ENCODE measurements at regions not wholly inside any gene's neighbourhood (a gene's known extent, or its start where the extent isn't known, plus 50 kb on each side); places are given as distances from the start of the nearest gene placed in this dataset.
"Not testable (repeated sequence)": the region's sequence is repeated elsewhere in the genome, so short reads cannot be mapped to it uniquely, and the experiment has no call there.

GRCh38 chr4:27692158-27692557 is 831.5 kb downstream of the STIM2 start:
- Mint-ChIP-seq H3K9me3 (no peaks in the 10 kb centered on the region), H3K27me3 (no peaks in the 10 kb centered on the region), H3K27ac (no peak overlapping the region), H3K4me1 (ENCODE audit: low read depth) (no peaks in the 10 kb centered on the region), H3K4me3 (no peak overlapping the region), H3K36me3 (ENCODE audit: low read depth) (no peaks in the 10 kb centered on the region)
- intact Hi-C loops (cut with micrococcal nuclease), result no loop called here

GRCh38 chr4:27692868-27693634 is 832.4 kb downstream of the STIM2 start:
- no peaks in the 10 kb centered on the region for H3K4me1 Mint-ChIP-seq (ENCODE audit: low read depth)
- no peak overlapping the region for H3K27ac Mint-ChIP-seq
- no peaks in the 10 kb centered on the region for H3K27me3 Mint-ChIP-seq
- intact Hi-C loops (cut with micrococcal nuclease), result no loop called here
- H3K9me3 Mint-ChIP-seq, result no peaks in the 10 kb centered on the region
- H3K4me3 Mint-ChIP-seq, result no peak overlapping the region
- H3K36me3 Mint-ChIP-seq (ENCODE audit: low read depth), result no peaks in the 10 kb centered on the region

GRCh38 chr4:27696257-27696656 is 835.6 kb downstream of the STIM2 start:
- not testable (repeated sequence) for H3K27me3 Mint-ChIP-seq; H3K27ac Mint-ChIP-seq; H3K4me1 Mint-ChIP-seq (ENCODE audit: low read depth)

DNA sequence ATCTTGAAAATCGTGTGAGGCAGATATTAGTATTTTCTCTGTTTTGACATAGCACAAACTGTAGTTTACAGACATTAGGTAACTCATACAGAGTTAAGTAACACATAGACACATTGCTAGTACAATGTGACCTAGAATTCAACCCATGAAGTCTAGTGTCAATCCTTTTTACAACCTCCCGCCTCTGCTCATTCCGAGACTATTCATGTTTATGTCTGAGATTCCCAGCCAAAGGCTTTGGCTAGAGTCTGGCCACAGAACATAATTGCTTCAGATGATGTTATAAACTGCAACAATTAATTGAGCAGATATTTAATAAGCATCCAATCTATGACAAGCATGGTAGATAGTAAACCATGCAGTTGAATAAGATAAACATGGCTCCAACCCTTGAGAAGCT is 841.0 kb downstream of the STIM2 start:
- intact Hi-C loops (cut with micrococcal nuclease), result no loop called here
- Mint-ChIP-seq H3K27me3 (no peaks in the 10 kb centered on the region), H3K9me3 (no peaks in the 10 kb centered on the region), H3K4me3 (no peak overlapping the region), H3K4me1 (ENCODE audit: low read depth) (no peaks in the 10 kb centered on the region), H3K27ac (no peak overlapping the region), H3K36me3 (ENCODE audit: low read depth) (no peaks in the 10 kb centered on the region)

More at GRCh38 chr4:27696257-27696656, 835.6 kb downstream of the STIM2 start:
- intact Hi-C loops (cut with micrococcal nuclease); H3K9me3 Mint-ChIP-seq; H3K4me3 Mint-ChIP-seq; H3K36me3 Mint-ChIP-seq (ENCODE audit: low read depth): not testable (repeated sequence)

- H3K27me3 Mint-ChIP-seq, result no peaks in the 10 kb centered on the region
- H3K4me3 Mint-ChIP-seq, result no peak overlapping the region
- H3K27ac Mint-ChIP-seq, result no peak overlapping the region
- no peaks in the 10 kb centered on the region for H3K9me3 Mint-ChIP-seq
- H3K4me1 Mint-ChIP-seq (ENCODE audit: low read depth), result no peaks in the 10 kb centered on the region
- H3K36me3 Mint-ChIP-seq (ENCODE audit: low read depth), result no peaks in the 10 kb centered on the region
- intact Hi-C loops (cut with micrococcal nuclease), result no loop called here
Measured at GRCh38 chr4:27702730-27703431, 842.2 kb downstream of the STIM2 start.

GRCh38 chr4:27703771-27704170 is 843.1 kb downstream of the STIM2 start:
- intact Hi-C loops (cut with micrococcal nuclease), result no loop called here
- H3K36me3 Mint-ChIP-seq (ENCODE audit: low read depth), result no peaks in the 10 kb centered on the region
- H3K4me3 Mint-ChIP-seq, result no peak overlapping the region
- no peaks in the 10 kb centered on the region for H3K9me3 Mint-ChIP-seq
- H3K27me3 Mint-ChIP-seq, result no peaks in the 10 kb centered on the region
- H3K27ac Mint-ChIP-seq, result no peak overlapping the region
- no peaks in the 10 kb centered on the region for H3K4me1 Mint-ChIP-seq (ENCODE audit: low read depth)

- no peaks in the 10 kb centered on the region for H3K27me3 Mint-ChIP-seq
- H3K4me3 Mint-ChIP-seq, result no peak overlapping the region
- no peaks in the 10 kb centered on the region for H3K36me3 Mint-ChIP-seq (ENCODE audit: low read depth)
- H3K9me3 Mint-ChIP-seq, result no peaks in the 10 kb centered on the region
- intact Hi-C loops (cut with micrococcal nuclease), result no loop called here
- no peaks in the 10 kb centered on the region for H3K4me1 Mint-ChIP-seq (ENCODE audit: low read depth)
- no peak overlapping the region for H3K27ac Mint-ChIP-seq
Measured at GRCh38 chr4:27711041-27711440, 850.4 kb downstream of the STIM2 start.

DNA sequence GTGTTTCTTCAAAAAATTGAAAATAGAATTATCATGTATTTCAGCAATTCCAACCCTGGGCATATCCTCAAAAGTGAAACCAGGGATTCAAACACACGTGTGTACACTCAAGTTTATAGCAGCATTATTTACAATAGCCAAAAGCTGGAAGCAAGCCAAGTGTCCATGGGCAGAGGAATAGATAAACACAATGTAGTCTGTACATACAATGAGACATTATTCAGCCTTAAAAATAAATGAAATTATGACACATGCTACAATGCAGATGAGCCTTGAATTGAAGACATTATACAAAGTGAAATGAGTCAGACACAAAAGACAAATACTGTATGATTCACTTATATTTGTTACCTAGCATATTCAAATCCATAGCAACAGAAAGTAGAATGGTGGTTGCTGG is 853.4 kb downstream of the STIM2 start:
- H3K36me3 Mint-ChIP-seq (ENCODE audit: low read depth), result no peaks in the 10 kb centered on the region
- H3K27ac Mint-ChIP-seq, result no peak overlapping the region
- intact Hi-C loops (cut with micrococcal nuclease), result no loop called here
- H3K27me3 Mint-ChIP-seq, result no peaks in the 10 kb centered on the region
- no peaks in the 10 kb centered on the region for H3K4me1 Mint-ChIP-seq (ENCODE audit: low read depth)
- H3K9me3 Mint-ChIP-seq, result peaks cover 3% of the 10 kb centered on the region
- no peak overlapping the region for H3K4me3 Mint-ChIP-seq

GRCh38 chr4:27716693-27717430 is 856.2 kb downstream of the STIM2 start:
- H3K9me3 Mint-ChIP-seq, result peaks cover 15% of the 10 kb centered on the region
- intact Hi-C loops (cut with micrococcal nuclease), result no loop called here

GRCh38 chr4:27717431-27717755 is 856.8 kb downstream of the STIM2 start:
- Mint-ChIP-seq H3K4me3 (no peak overlapping the region), H3K9me3 (peaks cover 15% of the 10 kb centered on the region), H3K4me1 (ENCODE audit: low read depth) (no peaks in the 10 kb centered on the region), H3K27ac (no peak overlapping the region), H3K27me3 (no peaks in the 10 kb centered on the region), H3K36me3 (ENCODE audit: low read depth) (no peaks in the 10 kb centered on the region)
- intact Hi-C loops (cut with micrococcal nuclease), result no loop called here

More at GRCh38 chr4:27716693-27717430, 856.2 kb downstream of the STIM2 start:
- H3K4me3 Mint-ChIP-seq, result no peak overlapping the region
- H3K27ac Mint-ChIP-seq, result no peak overlapping the region
- H3K4me1 Mint-ChIP-seq (ENCODE audit: low read depth), result no peaks in the 10 kb centered on the region
- H3K36me3 Mint-ChIP-seq (ENCODE audit: low read depth), result no peaks in the 10 kb centered on the region
- no peaks in the 10 kb centered on the region for H3K27me3 Mint-ChIP-seq

GRCh38 chr4:27720010-27720766 is 859.5 kb downstream of the STIM2 start:
- H3K4me3 Mint-ChIP-seq, result no peak overlapping the region
- no peak overlapping the region for H3K27ac Mint-ChIP-seq
- intact Hi-C loops (cut with micrococcal nuclease), result no loop called here
- no peaks in the 10 kb centered on the region for H3K27me3 Mint-ChIP-seq
- no peaks in the 10 kb centered on the region for H3K36me3 Mint-ChIP-seq (ENCODE audit: low read depth)
- H3K4me1 Mint-ChIP-seq (ENCODE audit: low read depth), result no peaks in the 10 kb centered on the region
- peaks cover 15% of the 10 kb centered on the region for H3K9me3 Mint-ChIP-seq

DNA sequence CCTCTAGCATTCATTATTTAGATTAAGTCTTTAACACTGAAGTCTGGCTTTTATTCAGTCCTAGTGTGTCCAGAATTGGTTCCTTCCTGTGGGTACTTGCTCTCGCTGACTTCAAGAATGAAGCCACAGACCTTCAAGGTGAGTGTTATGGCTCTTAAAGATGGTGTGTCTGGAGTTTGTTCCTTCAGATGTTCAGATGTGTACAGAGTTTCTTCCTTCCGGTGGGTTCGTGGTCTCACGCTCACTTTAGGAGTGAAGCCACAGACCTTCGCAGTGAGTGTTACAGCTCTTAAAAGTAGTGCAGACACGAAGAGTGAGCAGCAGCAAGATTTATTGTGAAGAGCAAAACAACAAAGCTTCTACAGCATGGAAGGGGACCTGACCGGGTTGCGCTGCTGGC is 860.6 kb downstream of the STIM2 start:
- Mint-ChIP-seq H3K9me3 (peaks cover 15% of the 10 kb centered on the region), H3K4me3 (no peak overlapping the region), H3K36me3 (ENCODE audit: low read depth) (no peaks in the 10 kb centered on the region), H3K4me1 (ENCODE audit: low read depth) (no peaks in the 10 kb centered on the region), H3K27ac (no peak overlapping the region), H3K27me3 (no peaks in the 10 kb centered on the region)
- intact Hi-C loops (cut with micrococcal nuclease), result no loop called here

DNA sequence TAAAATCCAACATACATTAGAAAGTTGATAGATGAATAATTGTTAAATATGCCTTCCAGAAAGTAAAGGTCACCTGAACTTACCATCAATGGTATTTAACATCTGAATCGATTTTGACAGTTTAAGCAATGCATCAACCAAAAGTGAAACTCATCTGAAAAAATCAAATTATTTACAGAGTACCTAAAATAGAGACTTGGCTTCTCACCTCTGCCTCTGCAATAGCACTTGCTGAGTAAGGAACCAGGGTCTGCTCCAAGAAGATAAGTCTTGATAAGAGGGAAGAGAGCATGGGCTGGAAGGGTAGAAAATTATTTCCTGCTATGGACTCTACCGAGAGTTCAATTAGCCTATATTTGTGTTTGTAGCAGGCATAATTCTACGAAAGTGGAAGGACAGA is 868.3 kb downstream of the STIM2 start:
- Mint-ChIP-seq H3K9me3 (no peaks in the 10 kb centered on the region), H3K4me1 (ENCODE audit: low read depth) (no peaks in the 10 kb centered on the region), H3K4me3 (no peak overlapping the region)

DNA sequence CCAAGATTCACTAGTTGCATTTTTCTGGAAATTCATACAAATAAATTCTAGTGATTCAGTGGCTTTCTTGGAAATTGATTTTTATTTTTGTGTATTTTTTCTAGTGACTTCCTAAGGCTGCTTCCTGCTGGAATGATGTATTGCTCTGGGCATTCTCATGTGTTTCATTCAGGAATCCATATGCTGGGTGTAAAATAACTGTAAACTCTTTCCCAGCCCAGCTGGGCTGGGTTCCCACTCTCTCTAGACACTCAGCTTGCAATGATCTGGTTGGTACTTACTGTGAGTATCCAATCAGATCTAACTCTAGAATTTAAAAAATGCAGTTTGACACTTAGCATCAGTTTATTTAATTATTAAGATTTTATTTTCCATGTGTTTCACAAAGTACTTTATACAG is 882.2 kb downstream of the STIM2 start:
- H3K36me3 Mint-ChIP-seq (ENCODE audit: low read depth), result no peaks in the 10 kb centered on the region
- no peaks in the 10 kb centered on the region for H3K9me3 Mint-ChIP-seq
- H3K4me1 Mint-ChIP-seq (ENCODE audit: low read depth), result no peaks in the 10 kb centered on the region
- no peak overlapping the region for H3K4me3 Mint-ChIP-seq
- H3K27ac Mint-ChIP-seq, result no peak overlapping the region
- no peaks in the 10 kb centered on the region for H3K27me3 Mint-ChIP-seq
- intact Hi-C loops (cut with micrococcal nuclease), result no loop called here

More for the DNA sequence above, 868.3 kb downstream of the STIM2 start:
- H3K27me3 Mint-ChIP-seq, result no peaks in the 10 kb centered on the region
- H3K36me3 Mint-ChIP-seq (ENCODE audit: low read depth), result no peaks in the 10 kb centered on the region
- no peak overlapping the region for H3K27ac Mint-ChIP-seq
- intact Hi-C loops (cut with micrococcal nuclease), result no loop called here

All from dendritic cell treated with granulocyte-macrophage colony-stimulating factor and Interleukin-4, amounts not matched to agents 40 ng/mL and 50 ng/mL, for 4 days (primary cell).